Caco-2 (cell line): ENCODE measurements at regions not wholly inside any gene's neighbourhood (a gene's known extent, or its start where the extent isn't known, plus 50 kb on each side); places are given as distances from the start of the nearest gene placed in this dataset.

Experiments
- BruUV-seq: library from RNA; stranded (reverse); fragments of 400-500 nt; replicated peaks from 2 replicates; lab custom pipeline; 2021; lab: Mats Ljungman, UMichigan
- CTCF ChIA-PET: fragments of 300-600 bp; sonication (Branson Sonifier 250); formaldehyde crosslinking; loops from one replicate; lab custom pipeline; 2022; ENCODE audit warnings: antibody characterized with exemption; lab: Charles Lee
- POLR2A ChIA-PET: fragments of 300-600 bp; sonication (Branson Sonifier 250); formaldehyde crosslinking; loops from one replicate; lab custom pipeline; 2022; ENCODE audit warnings: antibody characterized with exemption; lab: Charles Lee
- DNase-seq, 2 experiments: peaks; one replicate each; pipeline versions ENCODE4 v3.0.0 to v3.0.0-alpha.2; 2020 to 2022
- H3K27me3 ChIP-seq: replicated peaks from 2 replicates; pipeline ENCODE4 v1.6.0; 2011; ENCODE audit warnings: low read length; ENCODE audit not compliant: control insufficient read depth, insufficient read depth
- H3K36me3 ChIP-seq: 2 replicates; pipeline ENCODE4 v1.5.1; 2011; ENCODE audit warnings: low read length; ENCODE audit not compliant: control insufficient read depth, insufficient read depth
- H3K4me1 ChIP-seq: fragments of 250-450 bp; sonication (Bioruptor Pico); 2 replicates; pipeline ENCODE4 v1.5.1; 2020; ENCODE audit warnings: mild to moderate bottlenecking
- H3K4me3 ChIP-seq: 2 replicates; pipeline ENCODE4 v1.5.1; 2011; ENCODE audit warnings: low read depth, mild to moderate bottlenecking, control low read depth, low read length
- H3K9me3 ChIP-seq: fragments of 250-450 bp; sonication (Bioruptor Pico); 2 replicates; pipeline ENCODE4 v1.5.1; 2020; ENCODE audit warnings: mild to moderate bottlenecking, moderate library complexity
- H3K27ac Mint-ChIP-seq: one replicate; pipeline ENCODE4 v1.8.0; 2022; ENCODE audit warnings: mixed read lengths; ENCODE audit not compliant: unreplicated experiment
- H3K27me3 Mint-ChIP-seq: one replicate; pipeline ENCODE4 v1.8.0; 2022; ENCODE audit warnings: mixed read lengths; ENCODE audit not compliant: insufficient read depth, unreplicated experiment
- H3K36me3 Mint-ChIP-seq: one replicate; pipeline ENCODE4 v1.8.0; 2022; ENCODE audit warnings: mild to moderate bottlenecking, mixed read lengths; ENCODE audit not compliant: insufficient read depth, unreplicated experiment
- H3K4me1 Mint-ChIP-seq: one replicate; pipeline ENCODE4 v1.8.0; 2022; ENCODE audit warnings: low read depth, mixed read lengths; ENCODE audit not compliant: unreplicated experiment
- H3K4me3 Mint-ChIP-seq: one replicate; pipeline ENCODE4 v1.8.0; 2022; ENCODE audit warnings: mild to moderate bottlenecking, moderate library complexity, mixed read lengths; ENCODE audit not compliant: unreplicated experiment
- H3K9me3 Mint-ChIP-seq: one replicate; pipeline ENCODE4 v1.8.0; 2022; ENCODE audit warnings: mixed read lengths; ENCODE audit not compliant: unreplicated experiment
- intact Hi-C: fragments of 100-400 bp; cut with micrococcal nuclease; formaldehyde crosslinking; loops from one replicate; pipeline ENCODE4 v1.10.0; 2022; ENCODE audit not compliant: unreplicated experiment
- TF ChIP-seq, protein P1 (sequence below), 2 experiments: fragments of 200-600 bp in 1 of 2; IDR thresholded peaks; 1 replicate in 1 of 2; 2 replicates in 1 of 2; pipeline versions ENCODE4 v1.5.1 to v1.8.0; 2011 to 2022; ENCODE audit warnings: antibody characterized with exemption in 1 of 2, control low read depth in 1 of 2, inconsistent platforms in 1 of 2, low read depth in 1 of 2, low read length in 1 of 2, mild to moderate bottlenecking in 1 of 2, moderate library complexity in 1 of 2; ENCODE audit not compliant: insufficient read depth in 1 of 2, severe bottlenecking in 1 of 2, unreplicated experiment in 1 of 2

DNA sequence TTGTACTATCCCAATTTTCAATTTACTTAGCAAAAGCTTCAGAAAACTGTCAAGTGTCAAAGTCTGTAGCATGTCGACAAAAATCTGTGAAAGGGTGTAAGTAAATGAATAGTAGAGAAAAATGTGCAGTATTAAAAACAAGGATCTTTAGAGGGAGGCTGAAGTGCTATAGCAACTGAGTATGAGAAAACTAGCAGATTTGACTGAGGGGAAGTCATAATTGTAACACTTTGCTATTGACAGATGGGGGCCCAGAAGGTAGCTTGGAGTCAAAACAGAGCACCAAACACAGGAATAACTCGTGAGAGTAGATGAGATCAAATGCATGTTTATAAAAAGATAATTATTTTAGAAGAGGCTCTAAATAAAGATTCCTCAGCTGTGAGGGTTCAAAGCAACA lies 657.7 kb downstream of the TMEM182 start:
- intact Hi-C loops, result no loop called here
- TF ChIP-seq, protein P1, sequence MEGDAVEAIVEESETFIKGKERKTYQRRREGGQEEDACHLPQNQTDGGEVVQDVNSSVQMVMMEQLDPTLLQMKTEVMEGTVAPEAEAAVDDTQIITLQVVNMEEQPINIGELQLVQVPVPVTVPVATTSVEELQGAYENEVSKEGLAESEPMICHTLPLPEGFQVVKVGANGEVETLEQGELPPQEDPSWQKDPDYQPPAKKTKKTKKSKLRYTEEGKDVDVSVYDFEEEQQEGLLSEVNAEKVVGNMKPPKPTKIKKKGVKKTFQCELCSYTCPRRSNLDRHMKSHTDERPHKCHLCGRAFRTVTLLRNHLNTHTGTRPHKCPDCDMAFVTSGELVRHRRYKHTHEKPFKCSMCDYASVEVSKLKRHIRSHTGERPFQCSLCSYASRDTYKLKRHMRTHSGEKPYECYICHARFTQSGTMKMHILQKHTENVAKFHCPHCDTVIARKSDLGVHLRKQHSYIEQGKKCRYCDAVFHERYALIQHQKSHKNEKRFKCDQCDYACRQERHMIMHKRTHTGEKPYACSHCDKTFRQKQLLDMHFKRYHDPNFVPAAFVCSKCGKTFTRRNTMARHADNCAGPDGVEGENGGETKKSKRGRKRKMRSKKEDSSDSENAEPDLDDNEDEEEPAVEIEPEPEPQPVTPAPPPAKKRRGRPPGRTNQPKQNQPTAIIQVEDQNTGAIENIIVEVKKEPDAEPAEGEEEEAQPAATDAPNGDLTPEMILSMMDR (IDR thresholded peaks at IDR 0.05; ENCODE audit: insufficient read depth in 1 of 2, low read depth in 1 of 2, low read length in 1 of 2, severe bottlenecking in 1 of 2, unreplicated experiment in 1 of 2), result no peak
- no TSS peak for BruUV-seq
- no peak overlapping the region for H3K4me3 Mint-ChIP-seq
- H3K9me3 ChIP-seq, result no peaks in the 10 kb centered on the region
- no peaks in the 10 kb centered on the region for H3K4me1 Mint-ChIP-seq
- H3K9me3 Mint-ChIP-seq, result no peaks in the 10 kb centered on the region
- ChIA-PET CTCF (no interaction called here), POLR2A (no interaction called here)
- H3K4me3 ChIP-seq, result no peak overlapping the region
- H3K27ac Mint-ChIP-seq, result no peak overlapping the region
- peaks cover 11% of the 10 kb centered on the region for H3K27me3 Mint-ChIP-seq
- H3K4me1 ChIP-seq, result no peaks in the 10 kb centered on the region
- H3K36me3 Mint-ChIP-seq, result no peaks in the 10 kb centered on the region
- no peaks in the 10 kb centered on the region for H3K27me3 ChIP-seq
- DNase-seq, result no peak
- no peaks in the 10 kb centered on the region for H3K36me3 ChIP-seq

DNA sequence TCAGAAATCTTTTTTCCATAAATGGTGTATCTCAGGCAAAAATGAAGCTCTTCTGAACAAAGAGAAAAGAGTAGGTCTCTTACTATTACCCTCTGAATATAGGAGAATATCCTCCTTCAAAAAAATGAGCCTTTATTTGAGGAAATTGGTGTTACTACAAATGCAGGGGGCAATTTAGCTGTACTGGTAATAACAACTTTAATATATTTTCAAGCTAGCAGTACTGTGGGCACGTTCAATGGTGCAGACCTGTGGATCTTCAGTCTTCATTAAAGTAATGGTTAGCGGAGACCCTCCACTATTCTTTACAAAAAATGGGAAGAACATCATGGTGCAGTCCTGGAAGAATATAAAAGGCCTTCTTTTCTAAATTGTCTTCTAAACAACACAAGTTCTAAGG lies 661.3 kb downstream of the TMEM182 start:
- no peak for DNase-seq
- no TSS peak for BruUV-seq
- CTCF ChIA-PET, result no interaction called here

DNA sequence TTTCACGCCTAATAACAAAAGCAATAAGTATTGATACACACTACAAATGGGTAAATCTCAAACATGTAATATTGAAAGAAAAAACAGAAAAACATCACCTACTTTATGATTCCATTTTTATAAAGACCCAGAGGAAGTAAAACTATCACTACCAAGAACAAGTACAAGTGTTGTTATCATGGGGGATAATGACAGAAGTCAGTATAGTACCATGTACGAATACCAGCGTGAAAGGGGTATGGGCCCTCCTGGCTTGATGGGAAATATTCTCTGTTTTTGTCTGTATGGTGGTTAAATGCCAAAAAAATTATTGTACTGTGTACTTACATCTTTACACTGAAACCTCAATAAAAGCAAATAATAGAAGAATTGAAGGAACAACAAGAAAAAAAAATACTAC lies 665.7 kb downstream of the TMEM182 start:
- H3K27me3 ChIP-seq, result no peaks in the 10 kb centered on the region; the same call in 1 of the 2 replicates
- no peaks in the 10 kb centered on the region for H3K9me3 ChIP-seq
- H3K27me3 Mint-ChIP-seq, result peaks cover 6% of the 10 kb centered on the region
- no peak for DNase-seq
- intact Hi-C loops, result no loop called here
- no peak overlapping the region for H3K27ac Mint-ChIP-seq
- TF ChIP-seq, protein P1 (IDR thresholded peaks at IDR 0.05; ENCODE audit: insufficient read depth in 1 of 2, low read depth in 1 of 2, low read length in 1 of 2, severe bottlenecking in 1 of 2, unreplicated experiment in 1 of 2), result no peak
- no peaks in the 10 kb centered on the region for H3K4me1 ChIP-seq
- CTCF ChIA-PET, result no interaction called here
- H3K36me3 ChIP-seq, result no peaks in the 10 kb centered on the region; the same call in 1 of the 2 replicates
- H3K36me3 Mint-ChIP-seq, result no peaks in the 10 kb centered on the region
- H3K4me1 Mint-ChIP-seq, result no peaks in the 10 kb centered on the region
- no peak overlapping the region for H3K4me3 Mint-ChIP-seq
- POLR2A ChIA-PET, result no interaction called here
- H3K4me3 ChIP-seq, result no peak overlapping the region
- H3K9me3 Mint-ChIP-seq, result no peaks in the 10 kb centered on the region
- no TSS peak for BruUV-seq

More for the DNA sequence above, 661.3 kb downstream of the TMEM182 start:
- Mint-ChIP-seq H3K27ac (no peak overlapping the region), H3K4me3 (no peak overlapping the region), H3K36me3 (no peaks in the 10 kb centered on the region), H3K9me3 (no peaks in the 10 kb centered on the region), H3K4me1 (no peaks in the 10 kb centered on the region), H3K27me3 (peaks cover 11% of the 10 kb centered on the region)
- Histone ChIP-seq H3K4me1 (no peaks in the 10 kb centered on the region), H3K9me3 (no peaks in the 10 kb centered on the region), H3K27me3 (no peaks in the 10 kb centered on the region), H3K36me3 (no peaks in the 10 kb centered on the region), H3K4me3 (no peak overlapping the region)
- TF ChIP-seq, protein P1 (IDR thresholded peaks at IDR 0.05; ENCODE audit: insufficient read depth in 1 of 2, low read depth in 1 of 2, low read length in 1 of 2, severe bottlenecking in 1 of 2, unreplicated experiment in 1 of 2), result no peak
- POLR2A ChIA-PET, result no interaction called here
- intact Hi-C loops, result no loop called here
